Dermis blood vessel endothelial cell (primary cell): ENCODE measurements at regions not wholly inside any gene's neighbourhood (a gene's known extent, or its start where the extent isn't known, plus 50 kb on each side); places are given as distances from the start of the nearest gene placed in this dataset.
"Not testable (repeated sequence)": the region's sequence is repeated elsewhere in the genome, so short reads cannot be mapped to it uniquely, and the experiment has no call there.

ENCODE experiments used
- DNase-seq: peaks from one replicate; pipeline ENCODE4 v3.0.0; 2010

DNA sequence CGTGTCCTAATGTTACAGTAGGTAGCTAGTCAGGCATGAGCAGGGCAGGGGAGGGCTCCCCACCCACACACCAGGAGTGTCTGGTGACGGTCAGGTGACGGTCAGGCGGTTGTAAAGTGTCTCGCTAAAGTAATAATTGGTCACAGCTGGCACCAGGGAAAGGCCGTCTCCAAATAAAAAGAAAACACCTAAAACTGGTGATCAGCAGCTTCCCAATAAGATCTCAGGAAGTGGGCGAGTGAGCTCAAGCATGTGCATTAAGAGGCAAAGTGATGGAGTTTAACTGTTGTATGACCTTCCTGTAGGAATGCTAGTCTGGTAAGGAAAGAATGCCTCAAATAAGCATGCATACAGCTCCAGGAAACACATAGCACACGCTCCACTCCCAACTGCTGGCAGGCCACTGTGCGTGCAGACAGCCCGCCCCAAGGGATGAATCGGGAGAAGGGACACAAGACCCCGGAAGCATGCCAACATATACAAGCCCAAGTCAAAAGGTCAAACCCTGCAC is 177.1 kb downstream of the RNF144A start:
- no peak for DNase-seq

DNA sequence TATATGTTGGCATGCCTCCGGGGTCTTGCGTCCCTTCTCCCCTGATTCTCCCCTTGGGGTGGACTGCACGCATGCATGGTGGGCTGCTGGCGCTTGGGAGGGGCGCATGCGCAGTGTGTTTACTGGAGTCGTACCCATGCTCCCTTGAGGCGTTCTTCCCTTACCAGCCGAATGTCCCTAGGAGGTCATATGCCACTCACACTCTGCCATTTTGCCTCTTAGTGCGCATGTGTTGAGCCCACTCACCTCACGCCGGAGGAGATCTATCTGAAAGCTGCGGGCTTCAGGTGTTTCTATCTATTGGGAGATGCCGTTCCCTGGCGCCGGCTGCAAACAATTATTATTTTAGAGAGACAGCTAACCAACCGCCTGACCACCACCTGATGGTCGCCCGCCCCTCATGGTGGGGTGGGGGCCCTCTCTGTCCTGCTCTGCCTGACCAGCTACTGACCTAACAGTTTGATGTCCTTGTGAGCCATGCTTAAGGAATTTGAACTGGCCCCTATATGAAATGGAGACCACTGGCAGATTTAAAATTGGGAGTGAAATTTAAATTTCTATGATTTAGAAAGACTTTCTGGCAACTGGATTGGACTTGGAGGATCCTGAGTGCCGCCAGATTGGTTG is 179.6 kb downstream of the RNF144A start:
- DNase-seq, result no peak

DNA sequence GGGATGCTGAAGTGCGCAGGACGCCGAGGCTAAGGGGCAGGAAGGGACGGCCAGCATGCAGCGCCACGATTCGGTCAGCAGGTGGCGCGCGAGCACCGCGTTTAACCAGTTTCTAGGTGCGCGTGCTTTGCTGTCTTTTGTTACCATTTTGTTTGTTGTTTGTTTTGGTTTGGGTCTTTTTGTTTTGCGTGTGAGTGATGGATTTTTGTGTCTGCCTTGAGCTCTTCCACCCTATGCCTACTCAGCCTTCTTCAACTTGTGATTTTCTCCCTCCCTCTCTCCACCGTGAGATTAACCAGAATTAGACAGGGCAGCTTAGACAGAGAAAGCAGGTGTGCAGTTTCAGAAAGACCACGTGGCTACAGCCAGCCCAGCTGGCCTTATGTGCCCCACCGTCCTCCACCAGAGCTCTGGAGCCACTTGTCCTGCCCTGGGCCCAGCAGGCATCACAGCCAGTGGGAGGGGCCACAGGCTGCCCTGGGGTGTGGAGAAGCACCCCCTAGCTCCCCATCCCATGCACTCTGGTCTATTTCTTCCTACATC is 180.2 kb downstream of the RNF144A start:
- peak; percentile 79 for DNase-seq

DNA sequence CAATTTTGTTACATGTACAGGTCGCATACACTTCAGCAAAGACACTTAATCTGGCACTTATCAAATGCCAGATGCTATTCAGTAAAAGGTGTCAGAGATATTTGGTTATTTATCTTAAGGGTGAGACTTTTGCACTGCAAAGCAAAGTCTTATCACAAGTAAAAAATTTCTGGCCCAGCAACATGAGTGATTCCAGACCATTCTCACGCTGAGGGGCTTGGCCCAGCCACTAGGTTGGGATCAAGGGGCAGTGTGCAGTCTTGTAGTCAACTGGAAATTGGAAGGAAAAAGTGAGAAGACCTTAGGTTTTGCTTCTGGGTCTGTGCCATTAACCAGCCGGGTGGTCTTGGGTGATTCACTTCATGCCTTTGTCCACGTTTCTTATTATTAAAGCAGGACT is 181.6 kb downstream of the RNF144A start:
- DNase-seq, result no peak

DNA sequence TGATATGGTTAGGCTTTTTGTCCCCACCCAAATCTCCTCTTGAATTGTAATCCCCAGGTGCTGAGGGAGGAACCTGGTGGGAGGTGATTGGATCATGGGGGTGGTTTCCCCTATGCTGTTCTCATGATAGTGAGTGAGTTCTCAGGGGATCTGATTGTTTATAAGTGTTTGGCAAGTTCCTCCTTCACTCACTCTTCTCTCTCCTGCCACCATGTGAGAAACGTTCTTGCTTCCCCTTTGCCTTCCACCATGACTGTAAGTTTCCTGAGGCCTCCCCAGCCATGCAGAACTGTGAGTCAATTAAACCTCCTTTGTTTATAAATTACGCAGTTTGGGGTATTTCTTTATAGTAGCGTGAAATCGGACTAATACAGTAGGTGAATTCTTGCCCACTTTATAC is 182.5 kb downstream of the RNF144A start:
- DNase-seq, result not testable (repeated sequence)

DNA sequence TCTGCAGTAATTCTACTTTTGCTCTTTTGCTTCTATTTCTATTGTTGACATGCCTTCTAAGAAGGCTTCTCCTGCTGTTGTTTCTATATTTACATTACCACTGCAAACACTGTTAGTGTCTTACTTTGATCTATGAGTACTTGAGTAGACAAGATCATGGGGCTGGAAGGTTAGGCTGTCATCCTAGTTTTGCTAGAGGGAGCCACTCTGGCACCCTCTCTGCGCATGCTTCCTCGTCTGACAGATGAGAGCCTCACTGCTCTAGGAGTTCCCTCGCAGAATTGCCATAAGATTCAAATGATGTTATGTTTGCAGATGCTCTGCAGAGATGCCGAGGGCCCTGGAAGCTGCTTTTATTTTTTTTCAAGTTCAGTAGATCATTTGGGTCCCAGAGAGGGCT is 185.6 kb downstream of the RNF144A start:
- no peak for DNase-seq

DNA sequence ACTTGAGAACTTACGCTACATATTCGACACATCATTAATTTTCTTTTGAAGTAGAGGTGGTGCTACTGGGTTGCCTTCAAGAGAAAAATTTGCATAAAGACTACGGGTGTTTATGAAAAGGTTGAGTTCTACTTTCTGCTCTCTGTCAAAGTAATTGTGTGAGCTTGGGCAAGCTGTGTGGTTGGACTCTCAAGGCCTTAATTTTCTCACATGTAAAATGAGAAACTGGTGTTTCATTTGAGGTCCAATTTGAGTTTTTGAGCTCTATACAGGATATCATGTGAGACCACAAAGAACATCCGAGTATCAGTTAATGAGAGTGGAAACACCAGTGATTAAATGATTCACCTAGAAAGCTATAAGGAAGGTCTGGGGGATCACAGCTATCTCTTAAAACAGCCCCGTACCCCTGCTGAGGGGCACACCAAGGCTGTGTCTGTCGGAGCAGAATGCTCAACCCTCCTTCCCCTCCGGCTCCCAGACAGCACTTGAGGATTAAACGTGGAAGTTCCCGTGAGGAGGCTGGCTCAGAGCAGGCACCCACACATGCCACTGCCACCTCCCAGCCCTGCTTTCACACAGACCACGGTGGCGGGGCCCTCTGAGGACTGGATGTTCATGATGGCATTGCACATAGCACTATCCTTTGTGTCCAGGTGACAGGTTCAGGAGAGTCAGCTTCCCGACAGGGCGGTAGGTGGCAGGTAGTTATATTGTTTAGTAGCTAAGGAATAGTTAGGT is 191.8 kb downstream of the RNF144A start:
- DNase-seq, result no peak

DNA sequence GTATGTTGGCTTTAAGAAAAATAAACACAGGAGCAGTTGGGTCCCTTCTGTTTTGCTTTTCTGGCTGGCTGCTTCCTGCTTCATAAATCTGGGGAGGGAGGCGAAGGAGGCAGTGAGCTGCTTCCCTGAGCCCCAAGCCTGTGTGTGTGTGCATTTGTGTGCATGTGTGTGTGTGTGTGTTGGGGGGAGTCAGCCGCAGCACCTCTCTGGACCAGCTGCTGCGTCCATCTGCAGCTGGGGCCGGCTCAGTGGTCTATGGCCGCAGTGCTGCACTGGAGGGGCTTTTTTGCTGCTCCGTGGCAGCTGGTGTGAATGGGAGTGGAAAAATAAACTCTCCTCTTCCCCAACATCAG is 192.3 kb downstream of the RNF144A start:
- DNase-seq, result no peak

DNA sequence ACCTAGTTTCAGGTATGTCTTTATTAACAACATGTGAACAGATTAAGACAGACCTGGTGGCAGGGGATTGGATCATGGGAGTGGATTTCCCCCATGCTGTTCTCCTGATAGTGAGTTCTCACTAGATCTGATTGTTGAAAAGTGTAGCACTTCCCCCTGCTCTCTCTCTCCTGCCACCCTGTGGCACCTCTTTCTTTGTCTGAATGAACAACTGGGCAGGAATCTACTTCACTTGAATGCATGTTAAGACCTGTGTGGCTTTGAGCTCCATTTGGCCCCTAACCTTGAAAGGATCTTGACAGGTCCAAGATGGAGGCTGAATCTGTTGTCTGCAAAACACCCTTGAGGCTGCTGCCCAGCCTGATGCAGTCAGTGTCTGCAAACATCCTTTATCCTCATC is 194.4 kb downstream of the RNF144A start:
- DNase-seq, result no peak

DNA sequence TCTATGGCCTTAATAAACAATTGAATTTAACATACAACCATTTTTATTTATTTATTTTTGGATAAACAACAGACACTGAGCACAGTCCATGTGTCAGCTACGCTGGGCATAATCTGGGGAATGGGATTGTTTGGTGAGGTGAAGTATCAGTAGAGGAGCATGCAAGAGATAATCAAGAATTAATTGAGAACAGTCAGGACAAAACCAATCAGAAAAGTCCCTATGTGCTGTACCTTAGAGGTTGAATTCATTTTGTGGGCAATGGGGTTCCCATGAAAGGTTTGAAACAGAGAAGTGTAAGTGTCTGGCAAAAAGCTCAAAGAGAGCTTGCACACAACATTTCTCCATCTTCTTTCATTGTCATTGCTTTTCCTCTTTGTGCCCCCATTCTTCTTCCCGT is 198.2 kb downstream of the RNF144A start:
- DNase-seq, result no peak

DNA sequence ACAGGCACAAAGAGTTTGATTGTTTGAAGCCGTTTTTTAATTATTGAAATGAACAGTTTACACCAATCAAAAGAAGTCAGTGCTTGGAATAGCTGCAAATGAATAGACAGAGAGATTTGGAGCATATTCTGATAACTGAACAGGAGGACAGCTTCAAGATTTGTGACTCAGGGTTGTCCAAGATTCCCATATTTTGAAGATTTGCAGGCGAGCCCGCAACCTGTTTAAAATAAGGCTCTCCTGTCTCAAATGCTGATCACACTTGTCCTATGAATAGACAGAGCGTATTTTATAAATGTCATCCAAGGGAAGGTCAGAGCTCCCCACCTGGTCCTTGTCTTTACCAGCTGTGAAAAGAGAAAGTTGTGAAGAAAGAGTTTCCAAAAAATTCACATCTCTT is 198.7 kb downstream of the RNF144A start:
- no peak for DNase-seq

DNA sequence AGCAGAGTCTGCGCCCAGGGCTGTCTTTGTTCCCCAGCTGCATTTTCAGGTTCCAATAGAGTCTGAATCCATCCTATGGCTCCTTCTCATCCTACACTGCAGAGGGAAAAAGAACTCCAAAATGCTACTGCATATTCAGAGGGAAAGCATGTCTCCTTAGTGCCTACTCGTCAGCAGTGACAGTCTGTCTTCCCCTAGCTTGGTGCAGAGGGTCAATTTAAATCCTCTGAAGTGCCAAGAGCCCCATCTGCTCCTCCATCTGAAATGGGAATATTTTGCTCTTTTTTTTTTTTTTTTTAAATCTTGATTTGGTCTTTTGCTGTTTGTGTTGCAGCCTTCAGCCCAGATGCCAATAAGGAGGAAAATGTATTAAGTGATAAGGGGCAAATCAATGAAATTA is 199.3 kb downstream of the RNF144A start:
- no peak for DNase-seq

DNA sequence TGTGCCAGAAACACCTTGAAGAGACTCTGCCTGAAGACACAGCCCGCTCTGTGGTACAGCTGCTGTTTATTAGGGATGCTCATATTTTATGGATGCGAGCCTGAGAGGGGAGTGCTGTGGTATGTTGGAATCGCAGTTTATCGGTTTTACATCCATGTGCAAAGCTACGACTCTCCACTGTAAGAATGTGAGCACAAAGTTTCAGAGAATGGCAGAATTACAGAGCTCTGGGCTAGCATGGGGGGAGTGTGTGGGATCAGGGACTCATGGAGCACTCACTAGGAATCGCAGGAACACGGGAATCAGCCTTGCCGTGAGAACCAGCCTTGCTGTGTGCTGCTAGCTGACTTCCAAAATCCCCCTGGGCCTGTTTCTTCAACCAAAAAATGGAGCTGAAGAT is 199.9 kb downstream of the RNF144A start:
- DNase-seq, result no peak

DNA sequence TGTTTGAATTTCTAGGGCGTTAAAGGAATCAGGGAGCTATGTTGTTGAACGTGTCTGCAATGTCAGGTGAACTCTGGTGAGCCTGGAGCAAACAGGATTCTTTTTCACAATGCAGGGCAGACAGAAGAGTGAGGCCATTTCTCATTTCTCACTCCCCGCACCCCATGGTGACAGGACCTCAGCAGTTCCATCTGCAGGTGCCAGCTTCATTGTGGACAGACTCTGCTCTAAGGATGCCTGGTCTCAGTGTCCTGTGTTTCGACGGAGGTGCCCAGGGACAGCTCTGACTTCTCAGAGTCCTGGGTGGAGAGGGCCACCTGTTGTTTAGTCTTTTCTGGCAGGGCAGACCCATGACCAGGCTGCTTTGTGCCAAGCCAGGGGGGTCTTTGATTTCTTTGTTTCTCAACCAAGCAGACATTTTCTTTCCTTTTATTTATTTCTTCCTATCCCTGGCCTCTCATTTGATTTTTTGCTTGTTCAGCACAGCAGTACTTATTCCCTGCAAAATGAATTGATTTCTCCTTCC is 201.5 kb downstream of the RNF144A start:
- DNase-seq, result no peak

DNA sequence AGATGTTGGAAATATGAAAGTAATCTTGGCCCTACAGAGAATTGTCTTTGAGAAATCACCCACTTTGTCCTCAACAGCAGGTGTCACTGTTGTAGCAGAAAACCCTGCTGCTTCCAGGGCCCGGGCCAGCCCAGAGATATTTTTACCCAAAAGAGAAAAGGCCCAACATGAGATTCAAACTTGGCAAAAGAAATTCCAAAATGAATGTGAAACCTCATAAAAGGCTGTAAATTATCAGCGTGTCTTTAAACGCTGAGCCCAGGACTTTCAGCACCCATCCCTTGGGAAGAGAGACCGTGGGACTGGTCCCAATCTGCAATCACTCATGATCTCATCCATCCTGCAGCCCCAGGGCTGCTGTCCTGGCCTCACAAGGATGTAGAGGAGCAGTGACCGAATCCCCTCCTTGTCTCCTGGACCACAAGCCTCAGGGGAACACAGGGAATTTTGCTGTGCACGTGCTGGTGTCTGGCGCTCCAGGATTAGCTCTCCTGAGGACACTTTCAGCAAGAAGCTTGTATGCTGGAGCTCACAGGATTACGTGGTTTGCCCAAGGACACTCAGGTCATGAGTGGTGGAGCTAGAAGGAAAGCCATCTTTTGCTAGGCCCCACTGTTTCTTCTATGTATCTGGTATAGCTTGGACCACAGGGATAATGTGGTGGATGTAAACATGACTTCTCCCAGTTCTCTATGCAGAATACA is 202.1 kb downstream of the RNF144A start:
- DNase-seq, result peak; percentile 20

DNA sequence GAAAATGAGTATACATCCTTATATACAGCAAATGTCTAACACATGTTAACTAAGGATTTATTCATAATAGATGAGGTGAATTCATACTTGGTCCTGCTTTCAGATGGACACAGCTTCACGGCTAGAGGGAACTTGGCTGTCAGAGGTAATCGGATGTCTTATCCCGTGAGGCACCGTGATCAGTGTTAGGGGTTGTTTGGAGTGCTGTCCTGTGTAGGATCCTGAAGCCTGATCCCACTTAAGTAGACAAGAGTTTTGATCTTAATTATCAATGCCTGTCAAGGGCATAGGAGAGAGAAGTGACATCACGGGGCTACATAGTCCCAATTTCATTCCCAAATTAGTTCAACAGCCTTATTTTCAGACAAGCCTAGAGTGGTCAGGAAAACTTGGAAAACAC is 204.6 kb downstream of the RNF144A start:
- DNase-seq, result no peak

DNA sequence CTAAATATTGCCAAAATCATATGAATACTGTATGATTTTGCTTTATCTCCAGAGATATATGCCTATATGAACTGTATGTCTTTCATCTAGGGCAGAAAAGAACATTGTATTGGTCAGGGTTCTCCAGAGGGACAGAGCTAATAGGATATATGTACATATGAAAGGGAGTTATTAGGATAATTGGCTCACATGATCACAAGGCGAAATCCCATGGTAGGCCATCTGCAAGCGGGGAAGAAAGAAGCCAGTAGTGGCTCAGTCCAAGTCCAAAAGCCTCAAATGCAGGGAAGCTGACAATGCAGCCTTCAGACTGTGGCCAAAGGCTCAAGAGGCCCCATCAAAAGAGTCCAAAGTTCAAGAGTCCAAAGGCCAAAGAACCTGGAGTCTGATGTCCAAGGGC is 209.9 kb downstream of the RNF144A start:
- no peak for DNase-seq

DNA sequence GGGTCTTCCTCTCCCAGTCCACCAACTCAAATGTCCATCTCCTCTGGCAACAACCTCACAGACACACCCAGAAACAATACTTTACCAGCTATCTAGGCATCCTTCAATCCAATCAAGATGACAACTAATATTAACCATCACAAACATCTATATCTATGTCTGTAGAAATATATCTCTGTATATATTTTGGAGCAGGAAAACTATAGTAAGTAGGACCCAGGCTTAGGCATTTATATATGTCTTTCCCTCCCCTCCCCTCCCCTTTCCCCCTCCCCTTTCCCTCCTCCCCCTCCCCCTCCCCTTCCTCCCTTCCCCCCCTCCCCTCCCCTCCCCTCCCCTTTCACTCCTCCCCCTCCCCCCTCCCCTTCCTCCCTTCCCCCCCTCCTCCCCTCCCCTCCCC is 210.5 kb downstream of the RNF144A start:
- DNase-seq, result no peak

DNA sequence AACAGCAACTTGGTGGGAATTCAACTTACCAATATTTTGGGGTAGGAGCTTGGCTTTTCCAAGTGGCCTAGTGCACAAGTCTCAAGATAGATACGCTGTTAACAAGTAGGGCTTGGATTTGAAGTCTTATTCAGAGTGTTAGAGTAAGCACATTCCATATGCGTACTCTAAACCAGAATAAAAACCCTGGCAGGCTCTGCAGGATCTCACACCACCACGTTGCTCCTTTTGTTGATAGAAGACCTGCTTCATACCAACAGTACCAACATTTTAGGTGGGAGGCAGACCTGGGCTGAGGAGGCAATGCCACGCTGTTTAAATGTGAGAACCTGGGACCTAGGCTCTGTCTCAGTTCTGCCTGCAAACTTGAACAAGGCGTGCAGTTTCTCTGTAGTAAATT is 214.0 kb downstream of the RNF144A start:
- no peak for DNase-seq

DNA sequence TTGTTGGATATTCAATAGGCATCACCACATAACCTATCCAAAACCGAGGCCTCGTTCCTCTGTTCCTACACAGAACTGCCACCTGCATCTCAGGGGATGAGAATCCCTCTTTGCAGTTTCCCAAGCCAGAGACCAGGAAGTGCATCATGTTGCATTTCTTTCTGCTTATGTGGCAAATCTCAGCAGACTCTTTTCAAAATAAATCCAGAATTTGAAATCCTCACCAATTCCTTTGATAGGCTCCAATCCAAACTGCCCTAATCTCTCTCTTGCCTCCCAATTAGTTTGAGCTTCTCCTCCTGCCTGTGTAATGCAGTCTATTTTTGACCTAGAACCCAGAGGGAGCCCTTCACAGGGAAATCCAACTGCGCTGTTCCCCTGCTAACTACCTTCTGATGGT is 215.5 kb downstream of the RNF144A start:
- DNase-seq, result no peak

DNA sequence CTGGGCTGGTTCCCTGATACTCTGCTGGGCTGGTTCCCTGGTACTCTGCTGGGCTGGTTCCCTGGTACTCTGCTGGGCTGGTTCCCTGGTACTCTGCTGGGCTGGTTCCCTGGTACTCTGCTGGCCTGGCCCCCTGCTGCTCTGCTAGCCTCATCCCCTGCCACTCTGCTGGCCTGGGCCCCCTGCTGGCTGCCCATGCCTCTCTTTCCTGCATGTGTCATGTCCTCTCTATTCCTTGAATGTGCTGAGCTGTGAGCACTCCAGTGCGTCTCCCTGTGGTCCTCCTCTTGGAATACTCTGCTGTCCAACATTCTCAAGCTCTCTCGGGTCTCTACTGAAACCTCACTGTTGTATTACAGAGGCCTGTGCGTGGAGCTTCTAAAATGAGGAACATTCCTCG is 216.3 kb downstream of the RNF144A start:
- DNase-seq, result no peak

DNA sequence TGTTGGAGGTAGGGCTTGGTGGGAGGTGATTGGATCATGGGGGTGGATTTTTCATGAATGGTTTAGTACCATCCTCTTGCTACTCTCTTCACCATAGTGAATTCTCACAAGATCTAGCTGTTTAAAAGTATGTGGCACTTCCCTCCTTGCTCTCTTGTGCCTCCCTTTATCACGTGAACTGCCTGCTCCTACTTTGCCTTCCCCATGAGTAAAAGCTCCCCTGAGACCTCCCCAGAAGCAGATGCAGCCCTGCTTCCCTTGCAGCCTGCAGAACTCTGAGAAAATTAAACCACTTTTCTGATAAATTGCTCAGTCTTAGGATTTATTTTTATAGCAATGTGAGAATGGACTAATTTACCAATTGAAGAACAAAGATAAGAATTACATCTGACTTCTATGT is 223.1 kb downstream of the RNF144A start:
- DNase-seq, result no peak

DNA sequence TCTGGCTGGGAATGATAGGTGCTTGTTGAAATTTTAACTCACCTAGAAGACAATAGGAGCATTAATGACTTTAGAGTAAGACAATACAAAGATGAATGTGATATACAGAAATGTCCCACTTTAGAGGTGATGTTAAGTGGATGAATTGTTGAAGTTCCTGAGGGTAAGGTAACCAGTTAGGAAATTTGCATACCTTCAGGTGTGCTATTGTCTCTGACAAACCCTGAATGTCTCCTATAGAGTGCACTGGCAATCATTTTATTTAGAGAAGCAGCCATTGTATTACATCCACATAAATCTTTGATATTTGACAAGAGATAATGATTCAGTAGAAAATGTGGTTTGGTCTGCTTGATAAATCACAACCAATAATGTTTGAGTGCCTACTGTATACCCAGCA is 228.5 kb downstream of the RNF144A start:
- no peak for DNase-seq

DNA sequence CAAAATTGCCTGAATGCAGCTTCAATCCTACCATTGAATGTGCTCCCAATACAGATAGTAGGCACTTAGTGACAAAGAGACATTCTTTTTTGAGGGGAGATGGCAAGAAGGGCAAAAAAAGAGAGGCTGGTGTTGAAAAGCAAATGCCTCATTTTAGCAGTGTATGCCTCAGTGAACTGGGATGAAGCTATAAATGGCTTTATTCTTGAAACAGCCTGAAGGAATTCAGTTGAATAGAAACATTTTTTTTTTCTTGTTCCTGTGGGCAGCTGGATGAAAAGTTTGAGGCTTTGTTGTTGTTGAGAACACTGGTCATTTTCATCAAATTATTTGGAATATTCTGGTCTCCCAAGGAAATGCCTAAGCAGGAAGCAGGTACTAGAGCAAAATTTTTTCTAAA is 228.9 kb downstream of the RNF144A start:
- DNase-seq, result no peak
